Activated CD8-positive, alpha-beta memory T cell treated with anti-CD3 and anti-CD28 coated beads for 24 hours (primary cell): ENCODE measurements at regions not wholly inside any gene's neighbourhood (a gene's known extent, or its start where the extent isn't known, plus 50 kb on each side); places are given as distances from the start of the nearest gene placed in this dataset.
"Not testable (repeated sequence)": the region's sequence is repeated elsewhere in the genome, so short reads cannot be mapped to it uniquely, and the experiment has no call there.

Experiments
- DNase-seq: peaks from one replicate; pipeline ENCODE4 v3.0.0-alpha.2; 2020

GRCh38 chr17:31700973-31701372 lies 158.1 kb downstream of the COPRS start:
- DNase-seq, result no peak

GRCh38 chr17:31699886-31700285 lies 159.2 kb downstream of the COPRS start:
- DNase-seq, result no peak

DNA sequence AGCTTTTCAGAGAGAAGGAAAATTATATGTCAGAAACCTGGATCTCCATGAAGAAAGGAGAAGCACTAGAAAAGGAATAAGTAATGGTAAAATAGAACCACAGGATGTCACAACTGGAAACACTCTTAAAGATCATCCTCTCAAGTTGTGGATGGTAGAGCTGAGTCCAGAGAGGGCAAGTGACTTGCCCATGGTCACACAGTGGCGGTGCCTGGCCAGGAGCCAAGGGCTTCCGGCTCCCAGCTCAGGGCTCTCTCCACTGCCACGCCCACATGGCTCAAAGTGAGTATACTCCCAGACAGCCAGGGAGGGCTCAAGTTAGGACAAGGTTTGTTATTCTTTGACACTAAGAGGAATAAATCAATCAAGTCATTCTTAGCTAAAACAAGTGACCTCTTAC lies 159.8 kb downstream of the COPRS start:
- DNase-seq, result no peak

DNA sequence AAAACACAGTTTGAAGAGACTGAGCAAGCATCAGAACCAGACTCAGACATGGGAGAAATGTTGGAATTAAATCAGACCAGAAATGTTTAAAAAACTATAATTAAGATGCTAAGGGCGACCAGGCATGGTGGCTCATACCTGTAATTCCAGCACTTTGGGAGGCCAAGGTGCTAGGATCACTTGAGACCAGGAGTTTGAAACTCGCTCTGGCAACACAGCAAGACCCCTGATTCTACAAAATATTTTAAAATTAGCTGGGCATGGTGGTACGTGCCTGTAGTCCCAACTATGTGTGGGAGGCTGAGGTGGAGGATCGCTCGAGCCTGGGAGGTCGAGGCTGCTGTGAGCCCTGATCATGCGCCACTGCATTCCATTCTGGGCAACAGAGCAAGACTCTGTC lies 160.3 kb downstream of the COPRS start:
- no peak for DNase-seq

DNA sequence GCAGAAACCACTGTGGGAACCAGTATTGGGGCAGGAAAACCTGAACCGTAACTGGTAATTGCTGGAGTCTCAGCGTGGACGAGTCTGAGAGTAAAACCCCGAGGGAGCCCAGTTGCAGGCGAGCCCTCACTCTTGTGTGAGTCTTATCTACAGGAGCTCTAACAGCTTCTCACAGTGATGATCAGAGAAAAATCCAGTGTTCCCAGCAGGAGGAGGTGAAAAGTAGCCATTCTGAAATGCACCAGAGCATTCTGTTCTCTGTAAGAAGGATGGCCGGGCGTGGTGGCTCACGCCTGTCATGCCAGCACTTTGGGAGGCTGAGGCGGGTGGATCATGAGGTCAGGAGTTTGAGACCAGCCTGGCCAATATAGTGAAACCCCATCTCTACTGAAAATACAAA lies 161.2 kb downstream of the COPRS start:
- no peak for DNase-seq

DNA sequence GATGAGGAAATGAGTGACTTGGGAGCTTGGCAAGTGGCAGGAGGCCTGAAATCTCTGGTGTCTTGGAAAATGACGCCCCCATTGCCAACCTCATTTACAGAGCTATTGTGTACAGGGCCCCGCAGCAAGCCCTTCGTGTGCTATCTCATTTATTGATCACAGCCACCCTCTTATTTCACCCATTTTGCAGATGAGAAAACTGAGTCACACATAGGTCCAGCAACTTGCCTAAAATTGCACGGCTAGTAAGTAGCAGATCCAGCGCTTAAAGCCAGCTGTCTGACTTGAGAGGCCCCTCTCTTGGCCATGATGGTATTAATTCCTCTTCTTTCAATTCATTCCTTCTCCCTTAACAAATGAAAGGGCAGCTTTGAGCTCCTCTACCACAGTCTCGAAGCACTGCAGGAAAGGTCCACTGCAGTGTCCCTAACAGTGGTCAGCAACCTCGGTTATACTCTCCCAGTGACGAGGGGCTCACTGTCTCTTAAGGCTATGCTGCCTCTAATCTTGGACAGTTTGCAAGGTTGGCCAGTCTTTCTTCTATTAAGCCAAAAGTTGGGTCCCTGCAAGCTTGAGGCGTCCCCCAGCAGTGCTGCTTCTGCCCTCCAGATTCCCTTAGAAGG lies 162.2 kb downstream of the COPRS start:
- DNase-seq, result no peak

- DNase-seq, result no peak
Measured at GRCh38 chr17:31696184-31696602, 162.9 kb downstream of the COPRS start.

GRCh38 chr17:31695456-31696090 lies 163.5 kb downstream of the COPRS start:
- no peak for DNase-seq

- DNase-seq, result no peak
Measured at GRCh38 chr17:31693433-31694220, 165.4 kb downstream of the COPRS start.

- DNase-seq, result no peak
Measured at GRCh38 chr17:31692632-31693031, 166.4 kb downstream of the COPRS start.

DNA sequence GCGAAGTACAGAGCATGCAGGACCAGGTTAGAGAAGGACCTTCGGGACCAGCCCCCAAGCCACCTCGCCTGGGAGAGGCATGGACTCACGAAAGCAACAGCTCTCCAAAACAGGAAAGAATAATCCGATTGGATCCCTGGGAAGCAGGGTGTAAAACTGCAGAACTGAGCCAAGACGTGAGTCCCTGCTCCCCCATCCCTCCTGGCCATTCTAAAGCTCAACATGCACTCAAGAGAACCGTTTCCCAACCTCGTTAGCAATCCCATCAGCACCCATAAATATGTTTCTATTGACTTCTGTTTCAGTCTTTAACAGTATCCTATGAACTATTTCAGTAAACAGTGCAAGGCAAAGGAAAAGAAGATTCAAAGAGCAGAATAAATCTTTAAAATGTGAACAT lies 167.0 kb downstream of the COPRS start:
- no peak for DNase-seq

DNA sequence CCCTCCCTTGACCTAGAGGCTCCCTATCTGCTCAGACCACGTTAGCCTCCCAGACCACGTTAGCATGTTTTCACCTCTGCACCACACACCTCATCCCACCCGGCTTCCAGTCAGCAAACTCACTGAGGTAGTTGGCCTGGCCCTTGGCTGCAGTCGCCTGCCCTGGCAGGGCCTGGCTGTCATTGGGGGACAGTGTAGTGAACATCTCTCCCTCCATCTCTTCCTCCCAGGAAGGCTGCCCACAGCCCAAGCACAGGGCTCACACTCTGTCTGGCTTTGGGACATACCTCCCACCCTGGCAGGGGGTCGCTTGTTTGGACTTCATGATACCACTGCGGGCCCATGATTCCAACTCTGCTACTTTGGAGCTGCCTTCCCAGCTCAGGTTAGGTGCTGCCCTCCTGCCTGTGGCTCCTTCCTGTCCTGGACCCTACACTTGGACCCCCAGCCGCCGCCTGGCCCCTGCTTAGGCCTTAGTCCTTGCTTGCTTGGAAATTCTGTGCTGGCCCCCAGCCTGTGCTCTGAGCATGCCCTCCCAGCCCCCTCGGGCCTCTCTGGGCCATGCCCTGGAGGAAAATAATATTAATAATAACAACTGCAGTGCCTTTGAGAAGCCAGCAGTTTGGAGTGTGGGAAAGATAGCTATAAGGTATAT lies 167.7 kb downstream of the COPRS start:
- DNase-seq, result no peak

GRCh38 chr17:31690151-31690551 lies 168.9 kb downstream of the COPRS start:
- DNase-seq, result no peak

DNA sequence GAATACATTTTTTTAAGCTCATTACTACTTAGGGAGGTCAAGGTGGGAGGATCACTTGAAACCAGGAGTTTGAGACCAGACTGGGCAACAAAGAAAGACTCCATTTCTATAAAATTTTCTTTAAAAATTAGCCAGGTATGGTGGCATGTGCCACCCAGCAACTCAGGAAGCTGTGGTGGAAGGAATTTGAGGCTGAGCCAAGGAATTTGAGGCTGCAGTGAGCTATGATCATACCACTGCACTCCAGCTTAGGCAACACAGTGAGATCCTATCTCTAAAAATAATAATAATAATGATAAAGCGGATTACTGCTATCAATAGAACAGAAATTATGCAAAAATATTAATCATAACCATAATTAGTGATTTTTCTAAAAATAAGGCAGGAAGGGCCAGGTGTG lies 170.3 kb downstream of the COPRS start:
- DNase-seq, result no peak

DNA sequence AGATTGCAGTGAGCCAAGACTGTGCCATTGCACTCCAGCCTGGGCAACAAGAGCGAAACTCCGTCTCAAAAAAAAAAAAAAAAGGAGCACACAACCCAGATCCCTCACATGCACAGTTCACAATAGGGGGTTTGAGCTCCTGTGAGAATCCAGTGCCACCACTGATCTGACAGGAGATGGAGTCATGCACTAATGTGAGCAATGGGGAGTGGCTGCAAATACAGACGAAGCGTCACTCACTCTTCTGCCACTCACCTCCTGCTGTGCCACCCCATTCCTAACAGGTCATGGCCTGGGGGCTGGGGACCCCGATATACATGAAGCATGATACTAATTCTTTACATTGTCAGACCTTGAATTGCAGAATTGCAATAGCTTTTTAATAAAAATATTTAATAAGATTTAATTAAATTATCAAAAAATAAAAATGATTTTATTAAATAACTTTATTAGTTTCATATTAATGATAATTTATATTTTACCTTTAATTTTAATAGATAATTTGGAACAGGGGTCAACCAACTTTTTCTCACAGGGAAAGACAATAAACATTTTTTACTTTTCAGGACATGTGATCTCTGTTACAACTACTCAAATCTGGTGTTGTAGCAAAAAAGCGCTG lies 171.4 kb downstream of the COPRS start:
- no peak for DNase-seq

DNA sequence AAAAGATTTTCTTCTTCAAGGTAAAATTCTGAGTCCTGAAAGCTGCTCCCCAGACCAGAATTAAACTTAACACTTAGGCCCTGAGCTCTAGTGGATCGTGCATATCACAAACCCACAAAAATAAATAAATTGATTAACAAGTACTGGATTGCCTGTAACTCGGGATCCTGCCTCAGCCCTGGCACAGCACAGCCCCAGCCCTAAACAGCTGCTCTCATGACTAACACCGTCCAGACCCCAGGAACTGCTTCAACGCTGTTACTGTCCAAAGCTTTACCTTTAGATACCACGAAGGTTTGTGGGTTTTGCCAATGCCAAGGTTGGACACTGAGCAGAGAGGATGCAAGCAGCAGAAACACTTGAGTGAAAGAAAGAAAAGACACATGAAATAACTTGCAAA lies 172.5 kb downstream of the COPRS start:
- DNase-seq, result no peak

- no peak for DNase-seq
Measured at GRCh38 chr17:31684901-31685300, 174.1 kb downstream of the COPRS start.

- DNase-seq, result peak; percentile 47
Measured at GRCh38 chr17:31680126-31680525, 178.9 kb downstream of the COPRS start.

GRCh38 chr17:31679667-31680066 lies 179.4 kb downstream of the COPRS start:
- no peak for DNase-seq

- DNase-seq, result peak; percentile 38
Measured at GRCh38 chr17:31678431-31678830, 180.6 kb downstream of the COPRS start.

GRCh38 chr17:31677681-31678080 lies 181.4 kb downstream of the COPRS start:
- no peak for DNase-seq

GRCh38 chr17:31677036-31677435 lies 182.0 kb downstream of the COPRS start:
- DNase-seq, result no peak

- DNase-seq, result not testable (repeated sequence)
Measured at GRCh38 chr17:31675392-31675791, 183.7 kb downstream of the COPRS start.
